Effector memory CD4-positive, alpha-beta T cell (primary cell): ENCODE measurements at regions not wholly inside any gene's neighbourhood (a gene's known extent, or its start where the extent isn't known, plus 50 kb on each side); places are given as distances from the start of the nearest gene placed in this dataset.

Experiments used
- DNase-seq, 3 donors: peaks; one replicate each; pipeline ENCODE4 v3.0.0-alpha.2; 2020
- H3K27ac ChIP-seq: 2 replicates; pipeline ENCODE4 v1.7.0; 2013; ENCODE audit warnings: mild to moderate bottlenecking, low read length, moderate library complexity; ENCODE audit not compliant: insufficient read depth, poor library complexity, severe bottlenecking
- H3K27me3 ChIP-seq: replicated peaks from 2 replicates; pipeline ENCODE4 v1.7.0; 2013; ENCODE audit warnings: mild to moderate bottlenecking, low read length; ENCODE audit not compliant: insufficient read depth, control insufficient read depth, poor library complexity, severe bottlenecking
- H3K36me3 ChIP-seq: 2 replicates; pipeline ENCODE4 v1.7.0; 2013; ENCODE audit warnings: mild to moderate bottlenecking, low read length, moderate library complexity; ENCODE audit not compliant: control insufficient read depth, insufficient read depth
- H3K4me1 ChIP-seq: 2 replicates; pipeline ENCODE4 v1.7.0; 2013; ENCODE audit warnings: low read length, mild to moderate bottlenecking; ENCODE audit not compliant: control insufficient read depth, insufficient read depth, poor library complexity, severe bottlenecking
- H3K4me3 ChIP-seq: 2 replicates; pipeline ENCODE4 v1.7.0; 2013; ENCODE audit warnings: low read length, low read depth, mild to moderate bottlenecking; ENCODE audit not compliant: insufficient read depth, poor library complexity, severe bottlenecking
- H3K9me3 ChIP-seq: 2 replicates; pipeline ENCODE4 v1.7.0; 2013; ENCODE audit warnings: mild to moderate bottlenecking, low read length, moderate library complexity; ENCODE audit not compliant: control insufficient read depth

DNA sequence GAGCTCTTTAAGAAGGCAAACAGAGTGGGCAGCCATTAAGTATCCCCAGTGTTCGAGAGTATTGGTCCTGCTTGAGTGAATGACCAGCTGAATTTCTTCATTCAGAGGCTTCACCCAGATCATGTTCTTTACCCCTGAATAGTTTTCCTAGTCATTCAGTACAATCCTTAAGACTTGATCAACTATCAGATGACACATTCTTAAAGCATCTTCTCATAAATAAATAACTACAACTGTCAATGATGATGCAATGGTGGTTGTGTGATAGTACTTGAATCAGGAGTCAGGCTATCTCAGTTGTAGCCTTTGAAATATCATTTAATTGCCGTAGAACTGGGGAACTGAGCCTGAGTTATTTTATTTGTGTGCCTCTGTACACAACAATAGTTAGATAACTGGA lies 416.8 kb upstream of the CCL2 start:
- H3K36me3 ChIP-seq = no peaks in the 10 kb centered on the region
- H3K27me3 ChIP-seq = no peaks in the 10 kb centered on the region
- H3K27ac ChIP-seq = no peak overlapping the region
- H3K4me1 ChIP-seq = no peaks in the 10 kb centered on the region
- no peak for DNase-seq
- H3K4me3 ChIP-seq = no peak overlapping the region
- H3K9me3 ChIP-seq = no peaks in the 10 kb centered on the region

DNA sequence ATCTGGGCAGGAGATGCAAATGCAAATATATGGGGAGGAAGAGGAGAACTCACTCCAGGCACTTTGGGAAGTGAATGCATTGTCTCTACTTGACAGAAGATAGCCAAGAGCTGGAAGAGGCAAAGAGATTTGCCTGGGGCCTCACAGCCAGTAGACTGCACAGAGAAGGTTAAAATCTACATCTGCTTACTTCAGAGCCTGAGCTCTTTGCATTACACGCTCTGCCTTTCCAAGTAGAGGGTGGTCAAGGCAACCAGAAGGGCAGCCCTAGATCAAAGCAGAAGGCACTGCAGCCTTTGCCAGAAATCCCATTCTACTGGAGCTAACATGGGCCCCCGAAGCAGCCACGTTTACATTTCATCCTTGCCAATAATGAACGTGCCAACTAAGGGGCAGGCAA lies 407.2 kb upstream of the CCL2 start:
- Histone ChIP-seq H3K27me3 (no peaks in the 10 kb centered on the region), H3K27ac (no peak overlapping the region), H3K9me3 (no peaks in the 10 kb centered on the region), H3K4me1 (no peaks in the 10 kb centered on the region), H3K36me3 (no peaks in the 10 kb centered on the region), H3K4me3 (no peak overlapping the region)
- no peak for DNase-seq

DNA sequence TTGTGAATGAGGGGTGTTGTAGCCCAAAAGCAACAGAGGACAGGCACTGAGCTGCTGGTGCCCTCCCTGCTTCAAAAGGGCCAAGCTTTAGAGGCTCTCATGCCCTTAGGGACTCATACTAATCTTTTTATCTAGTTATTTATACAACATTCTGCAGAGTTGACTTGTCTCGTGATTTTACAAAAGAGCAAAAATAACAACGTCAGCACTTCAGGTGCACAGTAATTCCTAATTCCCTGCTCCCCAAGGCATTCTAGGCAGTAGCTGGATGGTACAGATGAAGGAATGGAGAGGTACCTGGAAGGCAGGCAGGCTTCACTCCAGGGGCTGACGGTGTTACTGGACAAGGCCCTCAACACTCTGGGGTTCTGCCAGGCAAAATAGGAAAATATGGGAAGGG lies 406.7 kb upstream of the CCL2 start:
- Histone ChIP-seq H3K27ac (no peak overlapping the region), H3K36me3 (no peaks in the 10 kb centered on the region), H3K4me1 (no peaks in the 10 kb centered on the region), H3K4me3 (no peak overlapping the region), H3K9me3 (no peaks in the 10 kb centered on the region), H3K27me3 (no peaks in the 10 kb centered on the region)
- DNase-seq = no peak

DNA sequence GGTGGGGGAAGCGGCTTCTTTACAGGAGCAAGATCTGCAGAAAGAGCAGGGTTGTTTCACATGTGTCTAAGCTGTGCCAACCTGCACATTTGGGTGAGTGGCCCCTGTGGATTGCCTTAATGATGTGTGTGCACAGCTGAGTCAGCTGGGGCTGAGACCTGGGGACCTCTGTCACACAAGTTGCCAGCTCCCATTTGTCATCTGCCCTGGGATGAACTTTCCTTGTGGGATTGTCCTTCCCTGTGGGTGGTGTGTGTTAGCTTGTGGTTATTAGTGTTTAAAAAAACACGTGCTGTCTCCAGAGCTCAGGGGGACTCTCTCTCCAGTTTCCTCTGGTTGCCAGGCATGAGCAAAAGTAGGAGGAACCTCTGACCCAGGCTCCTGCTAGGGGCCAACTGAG lies 400.5 kb upstream of the CCL2 start:
- H3K4me3 ChIP-seq = no peak overlapping the region
- no peak for DNase-seq
- no peaks in the 10 kb centered on the region for H3K36me3 ChIP-seq
- H3K27ac ChIP-seq = no peak overlapping the region
- H3K9me3 ChIP-seq = no peaks in the 10 kb centered on the region
- no peaks in the 10 kb centered on the region for H3K4me1 ChIP-seq
- H3K27me3 ChIP-seq = no peaks in the 10 kb centered on the region

DNA sequence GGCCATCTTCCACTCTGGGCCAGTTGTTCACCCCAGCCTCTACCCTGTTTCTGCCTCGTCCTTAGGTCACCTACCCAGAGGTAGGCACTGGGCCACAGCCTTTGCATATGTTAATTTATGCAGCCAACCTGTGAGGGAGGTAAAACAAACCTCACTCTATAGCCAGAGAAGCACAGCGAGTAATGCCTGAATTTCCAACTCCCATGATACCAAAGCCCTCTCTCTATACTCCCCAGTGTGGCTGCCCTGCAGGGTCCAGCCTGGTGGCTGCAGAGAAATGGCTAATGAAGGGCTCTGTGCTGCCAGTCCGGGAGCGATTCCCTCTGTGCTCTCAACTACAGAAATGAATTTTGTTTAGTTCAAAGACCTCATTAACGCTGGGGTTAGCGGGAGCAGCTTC lies 397.0 kb upstream of the CCL2 start:
- Histone ChIP-seq H3K36me3 (no peaks in the 10 kb centered on the region), H3K27ac (no peak overlapping the region), H3K27me3 (peaks cover 3% of the 10 kb centered on the region), H3K4me1 (no peaks in the 10 kb centered on the region), H3K9me3 (no peaks in the 10 kb centered on the region), H3K4me3 (no peak overlapping the region)
- no peak for DNase-seq

DNA sequence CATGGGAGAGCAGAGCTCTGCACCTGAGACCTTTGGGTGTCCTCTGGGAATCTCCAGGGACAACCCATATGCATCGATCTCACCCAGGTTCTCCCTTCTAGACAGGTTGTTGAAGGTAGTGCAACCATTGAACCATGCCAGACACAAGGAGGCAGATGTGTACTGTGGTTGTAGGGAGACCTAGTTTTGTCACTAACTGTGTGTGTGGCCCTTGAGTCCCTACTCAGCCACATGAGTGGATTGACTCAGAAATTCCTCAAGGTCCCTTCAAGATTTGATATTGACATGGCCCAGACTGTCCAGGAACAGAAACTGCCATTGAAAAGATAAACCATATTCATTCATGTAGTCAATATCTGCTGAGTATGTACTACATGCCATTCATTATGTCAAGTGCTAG lies 396.4 kb upstream of the CCL2 start:
- peaks cover 3% of the 10 kb centered on the region for H3K27me3 ChIP-seq
- no peaks in the 10 kb centered on the region for H3K9me3 ChIP-seq
- DNase-seq = no peak
- no peaks in the 10 kb centered on the region for H3K4me1 ChIP-seq
- H3K4me3 ChIP-seq = no peak overlapping the region
- no peaks in the 10 kb centered on the region for H3K36me3 ChIP-seq
- no peak overlapping the region for H3K27ac ChIP-seq

DNA sequence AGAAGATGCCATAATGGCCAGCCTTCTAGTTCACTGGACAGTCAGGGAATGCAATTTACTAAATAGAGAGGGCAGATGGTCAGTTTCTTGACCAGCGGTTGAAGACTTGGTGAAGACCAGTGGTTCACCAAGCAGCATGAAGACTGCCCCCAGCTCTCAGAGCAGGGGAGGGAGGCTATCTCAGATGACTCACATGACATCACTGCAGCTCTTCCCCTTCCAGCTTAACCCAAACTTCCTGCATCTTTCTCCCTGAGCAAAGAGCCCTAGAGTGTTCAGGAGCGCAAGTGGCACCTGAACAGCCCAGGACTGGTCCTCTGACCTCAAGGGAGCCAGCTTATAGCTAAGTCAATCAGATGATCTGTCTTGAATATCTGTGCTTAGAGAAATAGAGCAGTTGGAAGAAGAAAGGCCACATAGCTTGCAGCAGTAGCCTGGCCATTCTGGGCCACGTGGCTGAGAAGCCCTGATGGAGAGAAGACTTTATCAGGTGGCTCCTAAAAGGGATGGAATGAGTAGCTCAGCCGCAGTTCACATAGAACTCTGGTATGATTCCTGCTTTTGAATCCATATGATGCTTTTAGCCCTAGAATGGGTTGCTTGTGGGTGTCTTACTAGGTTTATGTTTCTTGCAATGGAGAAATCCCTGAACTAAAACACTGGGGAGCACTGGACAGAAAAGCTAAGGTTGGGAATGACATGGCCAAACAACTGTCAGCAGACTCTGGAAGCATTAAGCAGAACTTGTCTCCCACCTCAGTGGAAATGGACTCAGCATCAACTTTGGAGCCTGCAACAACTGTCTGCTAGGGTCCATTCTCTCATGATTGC lies 392.1 kb upstream of the CCL2 start:
- no peaks in the 10 kb centered on the region for H3K4me1 ChIP-seq
- H3K9me3 ChIP-seq = no peaks in the 10 kb centered on the region
- H3K27ac ChIP-seq = no peak overlapping the region
- peaks cover 3% of the 10 kb centered on the region for H3K27me3 ChIP-seq
- H3K36me3 ChIP-seq = no peaks in the 10 kb centered on the region
- DNase-seq = no peak
- no peak overlapping the region for H3K4me3 ChIP-seq

DNA sequence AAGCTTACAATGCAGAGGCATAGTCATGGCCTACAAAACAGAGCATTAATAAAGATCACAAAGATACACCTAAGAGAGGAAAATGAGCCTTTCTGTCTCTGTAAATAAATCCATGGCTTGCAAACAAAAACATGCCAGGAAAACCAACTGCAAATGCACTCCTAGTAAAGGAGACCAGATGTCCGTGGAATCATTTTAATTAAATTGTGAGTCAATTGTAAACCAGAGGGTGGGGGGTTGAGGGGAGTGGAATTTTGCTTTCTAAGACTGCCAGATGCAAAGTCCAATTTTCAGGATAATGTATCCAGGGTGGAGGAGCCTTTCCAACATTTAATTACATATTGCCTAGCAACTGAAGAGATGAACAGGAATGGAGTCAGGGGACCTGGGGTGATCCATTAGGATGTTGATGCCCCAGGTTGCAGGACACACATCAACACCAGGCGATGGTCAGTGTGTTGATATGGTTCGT lies 390.3 kb upstream of the CCL2 start:
- no peaks in the 10 kb centered on the region for H3K36me3 ChIP-seq
- H3K27me3 ChIP-seq = peaks cover 3% of the 10 kb centered on the region
- H3K9me3 ChIP-seq = no peaks in the 10 kb centered on the region
- no peak overlapping the region for H3K27ac ChIP-seq
- H3K4me1 ChIP-seq = no peaks in the 10 kb centered on the region
- no peak for DNase-seq
- H3K4me3 ChIP-seq = no peak overlapping the region

DNA sequence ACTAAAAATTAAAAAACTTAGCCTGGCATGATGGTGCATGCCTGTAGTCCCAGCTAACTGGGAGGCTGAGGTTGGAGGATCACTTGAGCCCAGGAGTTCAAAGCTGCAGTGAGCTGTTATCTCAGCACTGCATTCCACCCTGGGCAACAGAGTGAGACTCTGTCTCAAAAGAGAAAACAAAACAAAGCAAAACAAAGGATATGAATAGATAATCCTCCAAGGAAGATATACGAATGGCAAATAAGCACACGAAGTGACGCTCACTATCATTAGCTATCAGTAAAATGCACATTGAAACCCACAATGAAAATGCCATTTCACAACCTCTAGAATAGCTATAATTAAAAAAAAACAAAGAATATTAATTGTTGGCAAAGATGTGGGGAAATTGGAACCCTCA lies 386.2 kb upstream of the CCL2 start:
- Histone ChIP-seq H3K27ac (no peak overlapping the region), H3K9me3 (no peaks in the 10 kb centered on the region), H3K4me3 (no peak overlapping the region), H3K27me3 (peaks cover 3% of the 10 kb centered on the region), H3K36me3 (no peaks in the 10 kb centered on the region), H3K4me1 (no peaks in the 10 kb centered on the region)
- no peak for DNase-seq

DNA sequence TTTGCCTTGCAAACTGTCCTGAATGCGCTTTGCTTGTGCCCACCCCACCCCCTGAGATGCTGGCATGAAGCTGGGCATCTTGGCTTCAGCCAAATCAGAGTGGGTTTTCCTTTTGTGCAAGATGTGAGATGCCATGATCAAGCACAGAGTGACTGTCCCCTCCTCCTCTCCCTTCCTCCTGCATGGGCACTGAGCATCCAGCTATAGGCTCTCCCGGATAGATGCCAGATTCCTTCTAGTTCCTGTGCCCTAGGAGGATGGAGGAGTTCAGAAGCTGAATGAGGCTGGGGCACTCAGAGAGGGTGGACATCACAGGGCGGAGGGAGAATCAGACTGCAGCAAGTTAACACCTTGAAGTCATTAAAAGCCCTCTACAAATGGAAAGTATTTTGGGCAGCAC lies 384.1 kb upstream of the CCL2 start:
- Histone ChIP-seq H3K4me3 (no peak overlapping the region), H3K27ac (no peak overlapping the region)
- no peak for DNase-seq

More for the DNA sequence above, 384.1 kb upstream of the CCL2 start:
- Histone ChIP-seq H3K27me3 (peaks cover 3% of the 10 kb centered on the region), H3K36me3 (no peaks in the 10 kb centered on the region), H3K9me3 (no peaks in the 10 kb centered on the region), H3K4me1 (no peaks in the 10 kb centered on the region)
